SK-N-SH (cell line): ENCODE measurements at regions not wholly inside any gene's neighbourhood (a gene's known extent, or its start where the extent isn't known, plus 50 kb on each side); places are given as distances from the start of the nearest gene placed in this dataset.

Experiments
- EP300 ChIP-seq, 2 experiments: IDR thresholded peaks; 2 replicates each; pipeline versions ENCODE4 v1.4.0 to v1.6.1; 2012; ENCODE audit warnings: borderline replicate concordance in 1 of 2, low read depth in 1 of 2, low read length in 1 of 2
- FOXM1 ChIP-seq: IDR thresholded peaks from 2 replicates; pipeline ENCODE4 v1.4.0; 2012; ENCODE audit warnings: low read depth, mild to moderate bottlenecking
- POLR2AphosphoS5 ChIP-seq: IDR thresholded peaks from 2 replicates; pipeline ENCODE4 v1.6.1; 2012; ENCODE audit warnings: low read depth, low read length
- RAD21 ChIP-seq: IDR thresholded peaks from 2 replicates; pipeline ENCODE4 v1.6.1; 2012; ENCODE audit warnings: mild to moderate bottlenecking, low read length
- TEAD4 ChIP-seq: IDR thresholded peaks from 2 replicates; pipeline ENCODE4 v1.4.0; 2012; ENCODE audit warnings: mild to moderate bottlenecking, borderline replicate concordance; ENCODE audit not compliant: insufficient read depth
- TF ChIP-seq, protein P1 (sequence below): fragments of 200-600 bp; sonication (generic); IDR thresholded peaks from 2 replicates; pipeline ENCODE4 v1.6.1; 2017; ENCODE audit warnings: antibody characterized with exemption, mild to moderate bottlenecking, moderate library complexity
- TF ChIP-seq, protein P2 (sequence below): IDR thresholded peaks from 2 replicates; pipeline ENCODE4 v1.4.0; 2012; ENCODE audit warnings: low read depth

DNA sequence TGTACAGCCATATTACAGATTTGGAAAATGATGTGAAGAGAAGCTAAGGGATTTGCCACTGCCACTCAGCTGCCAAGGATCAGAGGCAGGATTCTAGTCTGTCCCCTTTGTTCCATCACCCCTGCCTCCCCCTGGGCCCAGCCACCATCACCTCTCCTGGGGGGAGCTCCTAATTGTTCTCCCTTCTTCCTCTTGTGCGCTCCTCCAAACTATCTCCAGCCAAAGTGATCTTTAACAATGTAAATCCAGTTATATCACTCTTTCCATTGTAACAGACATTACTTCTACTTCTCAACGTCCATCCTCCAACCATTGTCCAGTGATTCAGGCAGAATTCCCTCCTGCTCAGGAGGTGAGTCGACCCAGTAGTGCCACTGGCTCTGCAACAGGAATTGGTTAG, 164.1 kb downstream of the PLPP3 start:
- TF ChIP-seq, protein P1, sequence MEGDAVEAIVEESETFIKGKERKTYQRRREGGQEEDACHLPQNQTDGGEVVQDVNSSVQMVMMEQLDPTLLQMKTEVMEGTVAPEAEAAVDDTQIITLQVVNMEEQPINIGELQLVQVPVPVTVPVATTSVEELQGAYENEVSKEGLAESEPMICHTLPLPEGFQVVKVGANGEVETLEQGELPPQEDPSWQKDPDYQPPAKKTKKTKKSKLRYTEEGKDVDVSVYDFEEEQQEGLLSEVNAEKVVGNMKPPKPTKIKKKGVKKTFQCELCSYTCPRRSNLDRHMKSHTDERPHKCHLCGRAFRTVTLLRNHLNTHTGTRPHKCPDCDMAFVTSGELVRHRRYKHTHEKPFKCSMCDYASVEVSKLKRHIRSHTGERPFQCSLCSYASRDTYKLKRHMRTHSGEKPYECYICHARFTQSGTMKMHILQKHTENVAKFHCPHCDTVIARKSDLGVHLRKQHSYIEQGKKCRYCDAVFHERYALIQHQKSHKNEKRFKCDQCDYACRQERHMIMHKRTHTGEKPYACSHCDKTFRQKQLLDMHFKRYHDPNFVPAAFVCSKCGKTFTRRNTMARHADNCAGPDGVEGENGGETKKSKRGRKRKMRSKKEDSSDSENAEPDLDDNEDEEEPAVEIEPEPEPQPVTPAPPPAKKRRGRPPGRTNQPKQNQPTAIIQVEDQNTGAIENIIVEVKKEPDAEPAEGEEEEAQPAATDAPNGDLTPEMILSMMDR: no peak
- TF ChIP-seq POLR2AphosphoS5 (no peak), RAD21 (no peak), EP300 (IDR thresholded peaks at IDR 0.05; ENCODE audit: borderline replicate concordance in 1 of 2, low read depth in 1 of 2, low read length in 1 of 2) (no peak), TEAD4 (no peak), FOXM1 (no peak)
- TF ChIP-seq, protein P2, sequence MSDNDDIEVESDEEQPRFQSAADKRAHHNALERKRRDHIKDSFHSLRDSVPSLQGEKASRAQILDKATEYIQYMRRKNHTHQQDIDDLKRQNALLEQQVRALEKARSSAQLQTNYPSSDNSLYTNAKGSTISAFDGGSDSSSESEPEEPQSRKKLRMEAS: no peak
